ENCODE measurements at regions not wholly inside any gene's neighbourhood (a gene's known extent, or its start where the extent isn't known, plus 50 kb on each side); places are given as distances from the start of the nearest gene placed in this dataset.
A peak's percentile ranks its signal among the peaks of the same experiment; 100 is the strongest.

DNA sequence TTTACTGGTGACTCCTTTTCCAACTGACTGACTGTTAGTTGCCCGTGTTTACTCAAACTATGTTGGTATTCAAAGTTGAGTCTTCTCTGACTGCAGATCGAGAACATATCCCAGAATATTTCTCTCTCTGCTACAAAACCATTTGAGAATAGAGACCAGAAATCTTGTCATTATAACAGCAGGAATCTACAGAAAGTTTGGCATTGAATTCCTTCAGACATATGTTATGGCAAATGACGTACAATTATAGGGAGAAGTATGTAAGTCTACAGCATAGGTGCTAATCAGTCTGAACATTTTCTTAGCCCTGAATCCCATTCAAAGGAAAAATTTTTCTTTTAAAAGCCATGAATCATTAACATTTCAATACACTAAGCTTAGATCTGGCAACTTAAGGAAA is 239.8 kb upstream of the SOX9 start:
- Mint-ChIP-seq H3K27me3 (ENCODE audit: low read depth) (no peaks in the 10 kb centered on the region; the same call in 1 of the 2 replicates), H3K27ac (no peak overlapping the region), H3K9me3 (peaks cover 12% of the 10 kb centered on the region), H3K36me3 (no peaks in the 10 kb centered on the region), H3K4me1 (no peaks in the 10 kb centered on the region), H3K4me3 (no peak overlapping the region)
- CTCF ChIA-PET = no interaction called here
- POLR2A ChIA-PET = no interaction called here
- TF ChIP-seq OVOL2 (CRISPR knock-in tag; IDR thresholded peaks at IDR 0.05; ENCODE audit: borderline replicate concordance) = no peak
- TF ChIP-seq NR3C1 (CRISPR knock-in tag; conservative IDR thresholded peaks at IDR 0.05; ENCODE audit: low read depth) = no peak
- DNase-seq (ENCODE audit: low spot score) = no peak
- ATAC-seq = no peak

- DNase-seq (ENCODE audit: low spot score) (no peak), ATAC-seq (no peak)
- no peaks in the 10 kb centered on the region for H3K4me1 Mint-ChIP-seq
- no peak overlapping the region for H3K4me3 Mint-ChIP-seq
- no peak overlapping the region for H3K27ac Mint-ChIP-seq
- H3K36me3 Mint-ChIP-seq = no peaks in the 10 kb centered on the region
- ChIA-PET POLR2A (no interaction called here), CTCF (no interaction called here)
- TF ChIP-seq ATF3 (CRISPR knock-in tag; conservative IDR thresholded peaks at IDR 0.05) (no peak), MAX (CRISPR knock-in tag; IDR thresholded peaks at IDR 0.05) (no peak), FOXP1 (CRISPR knock-in tag; IDR thresholded peaks at IDR 0.05; ENCODE audit: borderline replicate concordance) (no peak)
- H3K27me3 Mint-ChIP-seq (ENCODE audit: low read depth) = no peaks in the 10 kb centered on the region; the same call in 1 of the 2 replicates
- peaks cover 12% of the 10 kb centered on the region for H3K9me3 Mint-ChIP-seq
These were observed 239.2 kb upstream of the SOX9 start for GRCh38 chr17:71881581-71881980.

DNA sequence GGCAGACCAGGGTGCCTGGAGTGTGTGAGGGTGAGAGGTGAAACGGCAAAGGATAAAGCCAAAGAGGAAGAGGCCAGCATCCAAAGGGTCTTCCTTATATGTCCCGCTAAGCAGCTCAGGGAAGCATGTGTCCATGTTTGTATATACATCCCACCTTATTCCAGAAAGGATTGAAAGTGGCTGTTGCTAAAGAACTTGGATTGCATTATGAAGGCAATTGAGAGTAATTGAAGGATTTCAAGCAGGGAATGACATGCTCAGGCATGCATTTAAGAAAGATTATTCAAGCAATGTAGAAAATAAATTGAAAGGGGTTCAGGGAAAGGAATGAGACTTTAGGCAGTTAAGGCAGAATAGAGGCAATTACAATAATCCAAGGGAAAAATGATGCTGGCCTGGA is 237.6 kb upstream of the SOX9 start:
- ATAC-seq = no peak
- no peak for TF ChIP-seq CBFB (CRISPR knock-in tag; IDR thresholded peaks at IDR 0.05; ENCODE audit: low read depth)
- no peak for TF ChIP-seq ARID4B (CRISPR knock-in tag; IDR thresholded peaks at IDR 0.05; ENCODE audit: borderline replicate concordance)
- TF ChIP-seq, protein P1, sequence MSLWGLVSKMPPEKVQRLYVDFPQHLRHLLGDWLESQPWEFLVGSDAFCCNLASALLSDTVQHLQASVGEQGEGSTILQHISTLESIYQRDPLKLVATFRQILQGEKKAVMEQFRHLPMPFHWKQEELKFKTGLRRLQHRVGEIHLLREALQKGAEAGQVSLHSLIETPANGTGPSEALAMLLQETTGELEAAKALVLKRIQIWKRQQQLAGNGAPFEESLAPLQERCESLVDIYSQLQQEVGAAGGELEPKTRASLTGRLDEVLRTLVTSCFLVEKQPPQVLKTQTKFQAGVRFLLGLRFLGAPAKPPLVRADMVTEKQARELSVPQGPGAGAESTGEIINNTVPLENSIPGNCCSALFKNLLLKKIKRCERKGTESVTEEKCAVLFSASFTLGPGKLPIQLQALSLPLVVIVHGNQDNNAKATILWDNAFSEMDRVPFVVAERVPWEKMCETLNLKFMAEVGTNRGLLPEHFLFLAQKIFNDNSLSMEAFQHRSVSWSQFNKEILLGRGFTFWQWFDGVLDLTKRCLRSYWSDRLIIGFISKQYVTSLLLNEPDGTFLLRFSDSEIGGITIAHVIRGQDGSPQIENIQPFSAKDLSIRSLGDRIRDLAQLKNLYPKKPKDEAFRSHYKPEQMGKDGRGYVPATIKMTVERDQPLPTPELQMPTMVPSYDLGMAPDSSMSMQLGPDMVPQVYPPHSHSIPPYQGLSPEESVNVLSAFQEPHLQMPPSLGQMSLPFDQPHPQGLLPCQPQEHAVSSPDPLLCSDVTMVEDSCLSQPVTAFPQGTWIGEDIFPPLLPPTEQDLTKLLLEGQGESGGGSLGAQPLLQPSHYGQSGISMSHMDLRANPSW (CRISPR knock-in tag; conservative IDR thresholded peaks at IDR 0.05; ENCODE audit: low read depth) = no peak
- TF ChIP-seq ZNF423 (CRISPR knock-in tag; IDR thresholded peaks at IDR 0.05) = no peak
- no peak for TF ChIP-seq FOXJ3 (CRISPR knock-in tag; IDR thresholded peaks at IDR 0.05; ENCODE audit: borderline replicate concordance)
- TF ChIP-seq MXD4 (CRISPR knock-in tag; IDR thresholded peaks at IDR 0.05; ENCODE audit: borderline replicate concordance) = no peak
- TF ChIP-seq TEAD4 (CRISPR knock-in tag; IDR thresholded peaks at IDR 0.05) = no peak
- TF ChIP-seq EMX1 (CRISPR knock-in tag; IDR thresholded peaks at IDR 0.05) = no peak
- no peak for TF ChIP-seq NR3C1 (CRISPR knock-in tag; conservative IDR thresholded peaks at IDR 0.05; ENCODE audit: low read depth)
- TF ChIP-seq ZNF281 (CRISPR knock-in tag; IDR thresholded peaks at IDR 0.05) = no peak
- TF ChIP-seq ZNF396 (CRISPR knock-in tag; IDR thresholded peaks at IDR 0.05; ENCODE audit: borderline replicate concordance) = no peak
- no peak for TF ChIP-seq NR1H2 (CRISPR knock-in tag; IDR thresholded peaks at IDR 0.05)
- no peak for TF ChIP-seq NFYB (CRISPR knock-in tag; conservative IDR thresholded peaks at IDR 0.05; ENCODE audit: low read depth)
- H3K27me3 Mint-ChIP-seq (ENCODE audit: low read depth) = no peaks in the 10 kb centered on the region; the same call in 1 of the 2 replicates

More for the DNA sequence above, 237.6 kb upstream of the SOX9 start:
- H3K9me3 Mint-ChIP-seq = peaks cover 12% of the 10 kb centered on the region
- ChIA-PET POLR2A (no interaction called here), CTCF (no interaction called here)
- H3K4me3 Mint-ChIP-seq = no peak overlapping the region
- H3K27ac Mint-ChIP-seq = 0 out of 2 replicates have a peak overlapping the region, but pooled peaks have one; percentile 5
- no peaks in the 10 kb centered on the region for H3K4me1 Mint-ChIP-seq
- DNase-seq (ENCODE audit: low spot score) = no peak
- no peaks in the 10 kb centered on the region for H3K36me3 Mint-ChIP-seq
